Neural cell (in vitro differentiated cells): ENCODE measurements at regions not wholly inside any gene's neighbourhood (a gene's known extent, or its start where the extent isn't known, plus 50 kb on each side); places are given as distances from the start of the nearest gene placed in this dataset.

Experiments used
- H2AFZ ChIP-seq: fragments of 200-600, 300-800 bp; sonication (generic), shearing (Covaris generic); 2 replicates; pipeline ENCODE4 v1.6.0; 2014; ENCODE audit warnings: low read depth, mild to moderate bottlenecking, antibody characterized with exemption, low read length, moderate library complexity
- H3F3A ChIP-seq: fragments of 200-600 bp; shearing (Covaris generic); 2 replicates; pipeline ENCODE4 v1.6.1; 2016; ENCODE audit warnings: mild to moderate bottlenecking, moderate library complexity, mixed read lengths, antibody characterized with exemption, low read length; ENCODE audit not compliant: insufficient read depth, poor library complexity, severe bottlenecking
- H3K27ac ChIP-seq: fragments of 200-600, 300-800 bp; sonication (generic), shearing (Covaris generic); 2 replicates; pipeline ENCODE4 v1.5.1; 2014; ENCODE audit warnings: mild to moderate bottlenecking, low read length, moderate library complexity
- H3K27me3 ChIP-seq: fragments of 300-800, 200-600 bp; sonication (generic), shearing (Covaris generic); 2 replicates; pipeline ENCODE4 v1.6.0; 2014; ENCODE audit warnings: mild to moderate bottlenecking, low read depth, low read length, moderate library complexity; ENCODE audit not compliant: insufficient read depth
- H3K36me3 ChIP-seq: fragments of 300-800, 200-600 bp; sonication (generic), shearing (Covaris generic); 2 replicates; pipeline ENCODE4 v1.5.1; 2014; ENCODE audit warnings: mild to moderate bottlenecking, antibody characterized with exemption, low read length, moderate library complexity; ENCODE audit not compliant: insufficient read depth
- H3K4me2 ChIP-seq: fragments of 300-800, 200-600 bp; sonication (generic), shearing (Covaris generic); 2 replicates; pipeline ENCODE4 v1.6.0; 2014; ENCODE audit warnings: mild to moderate bottlenecking, low read length
- H3K4me3 ChIP-seq: fragments of 300-800, 200-600 bp; sonication (generic), shearing (Covaris generic); 2 replicates; pipeline ENCODE4 v1.5.1; 2014; ENCODE audit warnings: mild to moderate bottlenecking, low read length, moderate library complexity
- H3K79me2 ChIP-seq: fragments of 200-600 bp; shearing (Covaris generic); replicated peaks from 2 replicates; pipeline ENCODE4 v1.6.0; 2014; ENCODE audit warnings: mild to moderate bottlenecking, low read length, moderate library complexity; ENCODE audit not compliant: insufficient read depth
- H3K9ac ChIP-seq: fragments of 300-800, 200-600 bp; sonication (generic), shearing (Covaris generic); 2 replicates; pipeline ENCODE4 v1.6.1; 2016; ENCODE audit warnings: mild to moderate bottlenecking, low read length, mixed read lengths
- H3K9me2 ChIP-seq: fragments of 200-600 bp; shearing (Covaris generic); 2 replicates; pipeline ENCODE4 v1.6.1; 2016; ENCODE audit warnings: mild to moderate bottlenecking, low read length, mixed read lengths; ENCODE audit not compliant: insufficient read depth
- H3K9me3 ChIP-seq: fragments of 200-600, 300-800 bp; sonication (generic), shearing (Covaris generic); 2 replicates; pipeline ENCODE4 v1.6.1; 2016; ENCODE audit warnings: mild to moderate bottlenecking, mixed run types, low read length, moderate library complexity, mixed read lengths
- H4K20me1 ChIP-seq: fragments of 200-600 bp; shearing (Covaris generic); 2 replicates; pipeline ENCODE4 v1.6.1; 2016; ENCODE audit warnings: mild to moderate bottlenecking, mixed run types; ENCODE audit not compliant: insufficient read depth
- EP300 ChIP-seq: fragments of 450-650 bp; conservative IDR thresholded peaks from 2 replicates; pipeline ENCODE4 v1.6.1; 2014; ENCODE audit warnings: antibody characterized with exemption, mild to moderate bottlenecking, moderate library complexity; ENCODE audit not compliant: poor library complexity, severe bottlenecking
- EZH2 ChIP-seq: fragments of 200-600, 300-800 bp; shearing (Covaris generic), sonication (generic); IDR thresholded peaks from 2 replicates; pipeline ENCODE4 v1.6.1; 2014; ENCODE audit warnings: antibody characterized with exemption, low read length, borderline replicate concordance, mild to moderate bottlenecking; ENCODE audit not compliant: insufficient read depth, poor library complexity, severe bottlenecking
- MXI1 ChIP-seq: fragments of 450-650 bp; conservative IDR thresholded peaks from 2 replicates; pipeline ENCODE4 v1.6.1; 2014; ENCODE audit warnings: antibody characterized with exemption, mild to moderate bottlenecking; ENCODE audit not compliant: poor library complexity, severe bottlenecking
- POLR2AphosphoS5 ChIP-seq: IDR thresholded peaks from 2 replicates; pipeline ENCODE4 v1.6.1; 2012
- RAD21 ChIP-seq: fragments of 450-650 bp; conservative IDR thresholded peaks from 2 replicates; pipeline ENCODE4 v1.6.1; 2014; ENCODE audit warnings: antibody characterized with exemption, mild to moderate bottlenecking, moderate library complexity
- SMC3 ChIP-seq: fragments of 450-650 bp; conservative IDR thresholded peaks from 2 replicates; pipeline ENCODE4 v1.6.1; 2014; ENCODE audit warnings: antibody characterized with exemption, mild to moderate bottlenecking, moderate library complexity; ENCODE audit not compliant: poor library complexity
- TAF1 ChIP-seq: IDR thresholded peaks from 2 replicates; pipeline ENCODE4 v1.6.1; 2012; ENCODE audit warnings: low read depth
- TF ChIP-seq, protein P1 (sequence below): IDR thresholded peaks from 2 replicates; pipeline ENCODE4 v1.6.1; 2012; ENCODE audit warnings: borderline replicate concordance
- TF ChIP-seq, protein P2 (sequence below): fragments of 450-650 bp; IDR thresholded peaks from 2 replicates; pipeline ENCODE4 v1.5.1; 2014; ENCODE audit warnings: antibody characterized with exemption, mild to moderate bottlenecking, moderate library complexity; ENCODE audit not compliant: poor library complexity, severe bottlenecking

DNA sequence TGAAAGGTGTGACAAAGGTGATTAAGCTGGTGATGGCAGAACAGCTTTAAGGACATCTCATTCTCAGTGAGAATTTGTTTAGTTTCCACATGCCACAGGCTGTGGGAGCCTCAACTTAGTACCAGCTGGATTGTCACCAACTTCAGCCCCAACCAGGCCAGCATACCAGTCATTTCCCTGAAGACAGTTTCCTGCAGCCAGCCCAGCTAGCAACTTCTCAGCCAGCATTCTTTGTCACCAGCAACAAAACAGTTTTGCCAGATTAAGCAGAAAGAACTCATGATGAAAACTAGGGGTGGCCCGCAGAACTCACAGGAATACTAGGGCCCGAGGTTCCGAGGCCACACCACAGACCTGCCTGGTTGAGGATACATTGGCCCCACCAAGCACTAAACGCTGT lies 68.8 kb upstream of the UNC5B start:
- H3K9ac ChIP-seq, result no peak overlapping the region
- no peaks in the 10 kb centered on the region for H3K79me2 ChIP-seq
- no peak overlapping the region for H3K4me2 ChIP-seq
- TF ChIP-seq, protein P1, sequence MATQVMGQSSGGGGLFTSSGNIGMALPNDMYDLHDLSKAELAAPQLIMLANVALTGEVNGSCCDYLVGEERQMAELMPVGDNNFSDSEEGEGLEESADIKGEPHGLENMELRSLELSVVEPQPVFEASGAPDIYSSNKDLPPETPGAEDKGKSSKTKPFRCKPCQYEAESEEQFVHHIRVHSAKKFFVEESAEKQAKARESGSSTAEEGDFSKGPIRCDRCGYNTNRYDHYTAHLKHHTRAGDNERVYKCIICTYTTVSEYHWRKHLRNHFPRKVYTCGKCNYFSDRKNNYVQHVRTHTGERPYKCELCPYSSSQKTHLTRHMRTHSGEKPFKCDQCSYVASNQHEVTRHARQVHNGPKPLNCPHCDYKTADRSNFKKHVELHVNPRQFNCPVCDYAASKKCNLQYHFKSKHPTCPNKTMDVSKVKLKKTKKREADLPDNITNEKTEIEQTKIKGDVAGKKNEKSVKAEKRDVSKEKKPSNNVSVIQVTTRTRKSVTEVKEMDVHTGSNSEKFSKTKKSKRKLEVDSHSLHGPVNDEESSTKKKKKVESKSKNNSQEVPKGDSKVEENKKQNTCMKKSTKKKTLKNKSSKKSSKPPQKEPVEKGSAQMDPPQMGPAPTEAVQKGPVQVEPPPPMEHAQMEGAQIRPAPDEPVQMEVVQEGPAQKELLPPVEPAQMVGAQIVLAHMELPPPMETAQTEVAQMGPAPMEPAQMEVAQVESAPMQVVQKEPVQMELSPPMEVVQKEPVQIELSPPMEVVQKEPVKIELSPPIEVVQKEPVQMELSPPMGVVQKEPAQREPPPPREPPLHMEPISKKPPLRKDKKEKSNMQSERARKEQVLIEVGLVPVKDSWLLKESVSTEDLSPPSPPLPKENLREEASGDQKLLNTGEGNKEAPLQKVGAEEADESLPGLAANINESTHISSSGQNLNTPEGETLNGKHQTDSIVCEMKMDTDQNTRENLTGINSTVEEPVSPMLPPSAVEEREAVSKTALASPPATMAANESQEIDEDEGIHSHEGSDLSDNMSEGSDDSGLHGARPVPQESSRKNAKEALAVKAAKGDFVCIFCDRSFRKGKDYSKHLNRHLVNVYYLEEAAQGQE, result no peak
- TF ChIP-seq EP300 (no peak), MXI1 (no peak)
- TF ChIP-seq, protein P2, sequence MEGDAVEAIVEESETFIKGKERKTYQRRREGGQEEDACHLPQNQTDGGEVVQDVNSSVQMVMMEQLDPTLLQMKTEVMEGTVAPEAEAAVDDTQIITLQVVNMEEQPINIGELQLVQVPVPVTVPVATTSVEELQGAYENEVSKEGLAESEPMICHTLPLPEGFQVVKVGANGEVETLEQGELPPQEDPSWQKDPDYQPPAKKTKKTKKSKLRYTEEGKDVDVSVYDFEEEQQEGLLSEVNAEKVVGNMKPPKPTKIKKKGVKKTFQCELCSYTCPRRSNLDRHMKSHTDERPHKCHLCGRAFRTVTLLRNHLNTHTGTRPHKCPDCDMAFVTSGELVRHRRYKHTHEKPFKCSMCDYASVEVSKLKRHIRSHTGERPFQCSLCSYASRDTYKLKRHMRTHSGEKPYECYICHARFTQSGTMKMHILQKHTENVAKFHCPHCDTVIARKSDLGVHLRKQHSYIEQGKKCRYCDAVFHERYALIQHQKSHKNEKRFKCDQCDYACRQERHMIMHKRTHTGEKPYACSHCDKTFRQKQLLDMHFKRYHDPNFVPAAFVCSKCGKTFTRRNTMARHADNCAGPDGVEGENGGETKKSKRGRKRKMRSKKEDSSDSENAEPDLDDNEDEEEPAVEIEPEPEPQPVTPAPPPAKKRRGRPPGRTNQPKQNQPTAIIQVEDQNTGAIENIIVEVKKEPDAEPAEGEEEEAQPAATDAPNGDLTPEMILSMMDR, result no peak
- no peaks in the 10 kb centered on the region for H3K27me3 ChIP-seq
- no peaks in the 10 kb centered on the region for H3K9me2 ChIP-seq
- H3K36me3 ChIP-seq, result no peaks in the 10 kb centered on the region
- H2AFZ ChIP-seq, result no peak overlapping the region
- no peaks in the 10 kb centered on the region for H3K9me3 ChIP-seq
- H3F3A ChIP-seq, result no peaks in the 10 kb centered on the region
- H4K20me1 ChIP-seq, result no peaks in the 10 kb centered on the region
- no peak overlapping the region for H3K4me3 ChIP-seq
- no peak overlapping the region for H3K27ac ChIP-seq

DNA sequence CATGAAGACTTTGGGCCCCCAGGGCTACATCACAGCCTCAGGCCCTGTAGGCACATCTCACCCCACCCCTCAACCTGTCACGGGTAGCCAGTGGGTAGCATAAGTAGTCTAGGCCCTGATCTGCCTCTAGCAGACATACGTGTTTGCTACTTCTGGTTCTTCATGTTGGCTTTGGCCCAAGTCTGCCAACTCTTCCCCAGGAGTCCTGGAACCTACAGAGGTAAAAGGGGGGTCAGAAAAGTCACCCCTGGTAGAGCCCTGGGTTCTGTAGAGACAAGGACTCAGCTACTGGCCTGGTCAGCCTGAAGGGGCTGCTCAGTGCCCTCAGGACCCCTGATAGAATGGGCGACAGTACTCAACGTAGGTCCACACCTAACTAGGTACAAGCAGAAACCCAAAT lies 67.5 kb upstream of the UNC5B start:
- no peak overlapping the region for H2AFZ ChIP-seq
- H3K9me2 ChIP-seq, result no peaks in the 10 kb centered on the region
- H3K27ac ChIP-seq, result no peak overlapping the region
- no peaks in the 10 kb centered on the region for H4K20me1 ChIP-seq
- H3K4me2 ChIP-seq, result no peak overlapping the region
- no peaks in the 10 kb centered on the region for H3K27me3 ChIP-seq
- H3K79me2 ChIP-seq, result no peaks in the 10 kb centered on the region
- H3K36me3 ChIP-seq, result no peaks in the 10 kb centered on the region
- H3K9ac ChIP-seq, result no peak overlapping the region
- TF ChIP-seq TAF1 (no peak), MXI1 (no peak), RAD21 (no peak), EZH2 (no peak), EP300 (no peak), POLR2AphosphoS5 (no peak), SMC3 (no peak)
- TF ChIP-seq, protein P1, result no peak
- TF ChIP-seq, protein P2, result no peak
- H3F3A ChIP-seq, result no peaks in the 10 kb centered on the region
- H3K9me3 ChIP-seq, result no peaks in the 10 kb centered on the region
- no peak overlapping the region for H3K4me3 ChIP-seq
